ENCODE measurements at regions not wholly inside any gene's neighbourhood (a gene's known extent, or its start where the extent isn't known, plus 50 kb on each side); places are given as distances from the start of the nearest gene placed in this dataset.

- Histone ChIP-seq H3K9me2 (ENCODE audit: insufficient read depth, low read length) (no peaks in the 10 kb centered on the region), H3K4me1 (ENCODE audit: insufficient read depth, low read length, poor library complexity, severe bottlenecking) (no peaks in the 10 kb centered on the region), H3K4me3 (ENCODE audit: low read depth, low read length, poor library complexity, severe bottlenecking) (no peak overlapping the region), H3K27ac (ENCODE audit: low read depth, low read length, poor library complexity, severe bottlenecking) (no peak overlapping the region), H3K79me2 (ENCODE audit: insufficient read depth, low read depth, low read length) (no peaks in the 10 kb centered on the region), H3K36me3 (ENCODE audit: insufficient read depth, low read length) (no peaks in the 10 kb centered on the region), H2AFZ (ENCODE audit: low read length) (no peak overlapping the region), H4K20me1 (ENCODE audit: insufficient read depth, low read length) (no peaks in the 10 kb centered on the region), H3K9me3 (ENCODE audit: low read length) (no peaks in the 10 kb centered on the region), H3K4me2 (ENCODE audit: low read length) (no peak overlapping the region)
- intact Hi-C loops (cut with micrococcal nuclease; ENCODE audit: unreplicated experiment): no loop called here
- POLR2A ChIA-PET: no interaction called here
- no peak for TF ChIP-seq EZH2phosphoT487 (IDR thresholded peaks at IDR 0.05; ENCODE audit: borderline replicate concordance, low read depth, low read length)
- TF ChIP-seq, protein P1, sequence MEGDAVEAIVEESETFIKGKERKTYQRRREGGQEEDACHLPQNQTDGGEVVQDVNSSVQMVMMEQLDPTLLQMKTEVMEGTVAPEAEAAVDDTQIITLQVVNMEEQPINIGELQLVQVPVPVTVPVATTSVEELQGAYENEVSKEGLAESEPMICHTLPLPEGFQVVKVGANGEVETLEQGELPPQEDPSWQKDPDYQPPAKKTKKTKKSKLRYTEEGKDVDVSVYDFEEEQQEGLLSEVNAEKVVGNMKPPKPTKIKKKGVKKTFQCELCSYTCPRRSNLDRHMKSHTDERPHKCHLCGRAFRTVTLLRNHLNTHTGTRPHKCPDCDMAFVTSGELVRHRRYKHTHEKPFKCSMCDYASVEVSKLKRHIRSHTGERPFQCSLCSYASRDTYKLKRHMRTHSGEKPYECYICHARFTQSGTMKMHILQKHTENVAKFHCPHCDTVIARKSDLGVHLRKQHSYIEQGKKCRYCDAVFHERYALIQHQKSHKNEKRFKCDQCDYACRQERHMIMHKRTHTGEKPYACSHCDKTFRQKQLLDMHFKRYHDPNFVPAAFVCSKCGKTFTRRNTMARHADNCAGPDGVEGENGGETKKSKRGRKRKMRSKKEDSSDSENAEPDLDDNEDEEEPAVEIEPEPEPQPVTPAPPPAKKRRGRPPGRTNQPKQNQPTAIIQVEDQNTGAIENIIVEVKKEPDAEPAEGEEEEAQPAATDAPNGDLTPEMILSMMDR (conservative IDR thresholded peaks at IDR 0.05; ENCODE audit: low read length): no peak; the same call in 1 of the 2 replicates
- CTCF ChIA-PET (ENCODE audit: unreplicated experiment): no interaction called here
- BruUV-seq (replicated peaks): no TSS peak
- no peak for DNase-seq (ENCODE audit: low spot score)
Observed at GRCh38 chr14:88929656-88930436, 105.4 kb downstream of the TTC8 start.

GRCh38 chr14:88931321-88932110, 107.1 kb downstream of the TTC8 start:
- DNase-seq (ENCODE audit: low spot score): no peak
- CTCF ChIA-PET (ENCODE audit: unreplicated experiment): no interaction called here
- no TSS peak for BruUV-seq (replicated peaks)
- Histone ChIP-seq H3K9me2 (ENCODE audit: insufficient read depth, low read length) (no peaks in the 10 kb centered on the region), H2AFZ (ENCODE audit: low read length) (no peak overlapping the region), H3K27ac (ENCODE audit: low read depth, low read length, poor library complexity, severe bottlenecking) (no peak overlapping the region), H3K4me1 (ENCODE audit: insufficient read depth, low read length, poor library complexity, severe bottlenecking) (no peaks in the 10 kb centered on the region), H3K4me2 (ENCODE audit: low read length) (no peak overlapping the region), H3K4me3 (ENCODE audit: low read depth, low read length, poor library complexity, severe bottlenecking) (no peak overlapping the region), H3K9me3 (ENCODE audit: low read length) (no peaks in the 10 kb centered on the region), H3K36me3 (ENCODE audit: insufficient read depth, low read length) (no peaks in the 10 kb centered on the region), H4K20me1 (ENCODE audit: insufficient read depth, low read length) (no peaks in the 10 kb centered on the region), H3K79me2 (ENCODE audit: insufficient read depth, low read depth, low read length) (no peaks in the 10 kb centered on the region)
- TF ChIP-seq, protein P1 (conservative IDR thresholded peaks at IDR 0.05; ENCODE audit: low read length): no peak
- TF ChIP-seq EZH2phosphoT487 (IDR thresholded peaks at IDR 0.05; ENCODE audit: borderline replicate concordance, low read depth, low read length): no peak
- intact Hi-C loops (cut with micrococcal nuclease; ENCODE audit: unreplicated experiment): no loop called here
- POLR2A ChIA-PET: interaction anchor here (0.5 to 0.6 kb wide), 2 partner anchors 333 to 1666 kb away, joined by 3 read pairs; no protein-coding TSS in a partner anchor

- Histone ChIP-seq H3K36me3 (ENCODE audit: insufficient read depth, low read length) (no peaks in the 10 kb centered on the region), H2AFZ (ENCODE audit: low read length) (no peak overlapping the region), H3K27ac (ENCODE audit: low read depth, low read length, poor library complexity, severe bottlenecking) (no peak overlapping the region), H3K9me2 (ENCODE audit: insufficient read depth, low read length) (no peaks in the 10 kb centered on the region), H4K20me1 (ENCODE audit: insufficient read depth, low read length) (no peaks in the 10 kb centered on the region), H3K4me3 (ENCODE audit: low read depth, low read length, poor library complexity, severe bottlenecking) (no peak overlapping the region), H3K4me2 (ENCODE audit: low read length) (no peak overlapping the region), H3K9me3 (ENCODE audit: low read length) (no peaks in the 10 kb centered on the region), H3K79me2 (ENCODE audit: insufficient read depth, low read depth, low read length) (no peaks in the 10 kb centered on the region), H3K4me1 (ENCODE audit: insufficient read depth, low read length, poor library complexity, severe bottlenecking) (no peaks in the 10 kb centered on the region)
- POLR2A ChIA-PET: no interaction called here
- TF ChIP-seq, protein P1 (conservative IDR thresholded peaks at IDR 0.05; ENCODE audit: low read length): no peak
- no peak for TF ChIP-seq EZH2phosphoT487 (IDR thresholded peaks at IDR 0.05; ENCODE audit: borderline replicate concordance, low read depth, low read length)
- DNase-seq (ENCODE audit: low spot score): no peak
- BruUV-seq (replicated peaks): no TSS peak
- CTCF ChIA-PET (ENCODE audit: unreplicated experiment): no interaction called here
- intact Hi-C loops (cut with micrococcal nuclease; ENCODE audit: unreplicated experiment): no loop called here
Observed at GRCh38 chr14:88933191-88933590, 108.7 kb downstream of the TTC8 start.
